Thoracic aorta (tissue), 2 donors: ENCODE measurements at regions not wholly inside any gene's neighbourhood (a gene's known extent, or its start where the extent isn't known, plus 50 kb on each side); places are given as distances from the start of the nearest gene placed in this dataset.

Experiments
- ATAC-seq: fragments of 150-250 bp; one replicate; pipeline ENCODE4 v1.8.0; 2017; ENCODE audit warnings: low read depth; ENCODE audit not compliant: insufficient number of reproducible peaks, low FRiP score
- DNase-seq: peaks from one replicate; pipeline ENCODE4 v3.0.0-alpha.2; 2020; ENCODE audit warnings: low spot score
- H3K27ac ChIP-seq, 2 donors: fragments of 200-600 bp; sonication (generic); 1 replicate in 1 of 2; 2 replicates in 1 of 2; pipeline ENCODE4 v1.5.1; 2016; ENCODE audit warnings: mild to moderate bottlenecking in 2 of 2, moderate library complexity in 2 of 2
- H3K27me3 ChIP-seq: fragments of 200-600 bp; sonication (generic); replicated peaks from 2 replicates; pipeline ENCODE4 v1.6.0; 2016; ENCODE audit warnings: mild to moderate bottlenecking; ENCODE audit not compliant: insufficient read depth
- H3K36me3 ChIP-seq: fragments of 200-600 bp; sonication (generic); one replicate; pipeline ENCODE4 v1.5.1; 2016
- H3K4me1 ChIP-seq, 2 donors: fragments of 200-600 bp; sonication (generic); 1 replicate in 1 of 2; 2 replicates in 1 of 2; pipeline versions ENCODE4 v1.5.1 to v1.6.0; 2016; ENCODE audit warnings: low read depth in 2 of 2, mild to moderate bottlenecking in 1 of 2; ENCODE audit not compliant: control insufficient read depth in 1 of 2
- H3K4me3 ChIP-seq: fragments of 200-600 bp; sonication (generic); 2 replicates; pipeline ENCODE4 v1.5.1; 2016; ENCODE audit warnings: mild to moderate bottlenecking
- H3K9me3 ChIP-seq: fragments of 200-600 bp; sonication (generic); 2 replicates; pipeline ENCODE4 v1.5.1; 2016
- CTCF ChIP-seq: fragments of 200-600 bp; sonication (generic); IDR thresholded peaks from one replicate; pipeline ENCODE4 v1.5.1; 2019; ENCODE audit warnings: antibody characterized with exemption

- no peaks in the 10 kb centered on the region for H3K27me3 ChIP-seq
- no peak for ATAC-seq
Observed at GRCh38 chr5:92494508-92494907, 1086.5 kb downstream of the NR2F1-AS1 start.

DNA sequence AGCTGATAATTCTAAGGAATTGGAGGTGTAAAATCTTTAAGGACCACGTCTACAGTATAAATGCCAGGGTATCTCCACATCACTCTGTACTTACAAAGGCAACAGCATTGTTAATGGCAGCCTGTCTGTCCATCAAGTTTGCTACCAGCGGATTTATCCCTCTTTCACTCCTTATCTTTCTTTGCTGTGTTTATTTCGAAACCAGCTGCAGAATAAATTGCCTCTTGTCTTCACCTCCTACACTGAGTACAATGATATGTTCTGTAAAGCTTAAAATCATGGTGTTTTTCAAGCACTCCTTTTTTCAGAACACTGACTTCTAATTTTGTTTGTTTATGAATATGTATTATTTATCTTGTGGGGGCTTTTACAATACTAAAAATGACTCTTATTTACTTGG is 1088.1 kb downstream of the NR2F1-AS1 start:
- no peaks in the 10 kb centered on the region for H3K27me3 ChIP-seq
- H3K4me3 ChIP-seq: no peak overlapping the region
- no peaks in the 10 kb centered on the region for H3K36me3 ChIP-seq
- DNase-seq (no peak), ATAC-seq (no peak)
- no peaks in the 10 kb centered on the region for H3K9me3 ChIP-seq
- no peaks in the 10 kb centered on the region for H3K4me1 ChIP-seq
- TF ChIP-seq CTCF: no peak
- no peak overlapping the region for H3K27ac ChIP-seq

More at GRCh38 chr5:92494508-92494907, 1086.5 kb downstream of the NR2F1-AS1 start:
- TF ChIP-seq CTCF: no peak
- H3K9me3 ChIP-seq: no peaks in the 10 kb centered on the region
- H3K4me3 ChIP-seq: no peak overlapping the region
- no peaks in the 10 kb centered on the region for H3K4me1 ChIP-seq
- H3K27ac ChIP-seq: no peak overlapping the region
- no peak for DNase-seq
- H3K36me3 ChIP-seq: no peaks in the 10 kb centered on the region

DNA sequence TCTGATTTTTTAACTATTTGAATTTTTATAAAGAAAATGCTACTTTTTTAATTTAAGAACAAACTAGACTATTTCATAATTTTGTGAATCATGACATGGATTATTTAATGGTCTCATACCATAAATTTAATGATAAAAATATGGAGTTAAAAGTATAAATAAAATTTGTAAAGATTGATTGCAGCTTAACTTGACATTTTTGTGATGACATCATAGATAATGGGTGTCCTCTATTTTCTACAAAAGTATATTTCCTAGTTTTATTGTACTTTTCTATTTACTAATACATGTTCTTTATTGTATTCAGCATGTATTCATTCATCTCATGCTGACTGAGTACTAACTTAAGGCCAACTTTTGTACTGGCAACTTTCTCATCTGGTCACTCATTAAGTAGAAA is 1096.5 kb downstream of the NR2F1-AS1 start:
- ATAC-seq: no peak
- Histone ChIP-seq H3K27ac (no peak overlapping the region), H3K36me3 (no peaks in the 10 kb centered on the region), H3K27me3 (no peaks in the 10 kb centered on the region), H3K9me3 (no peaks in the 10 kb centered on the region), H3K4me3 (no peak overlapping the region), H3K4me1 (no peaks in the 10 kb centered on the region)
- no peak for DNase-seq
- TF ChIP-seq CTCF: no peak

DNA sequence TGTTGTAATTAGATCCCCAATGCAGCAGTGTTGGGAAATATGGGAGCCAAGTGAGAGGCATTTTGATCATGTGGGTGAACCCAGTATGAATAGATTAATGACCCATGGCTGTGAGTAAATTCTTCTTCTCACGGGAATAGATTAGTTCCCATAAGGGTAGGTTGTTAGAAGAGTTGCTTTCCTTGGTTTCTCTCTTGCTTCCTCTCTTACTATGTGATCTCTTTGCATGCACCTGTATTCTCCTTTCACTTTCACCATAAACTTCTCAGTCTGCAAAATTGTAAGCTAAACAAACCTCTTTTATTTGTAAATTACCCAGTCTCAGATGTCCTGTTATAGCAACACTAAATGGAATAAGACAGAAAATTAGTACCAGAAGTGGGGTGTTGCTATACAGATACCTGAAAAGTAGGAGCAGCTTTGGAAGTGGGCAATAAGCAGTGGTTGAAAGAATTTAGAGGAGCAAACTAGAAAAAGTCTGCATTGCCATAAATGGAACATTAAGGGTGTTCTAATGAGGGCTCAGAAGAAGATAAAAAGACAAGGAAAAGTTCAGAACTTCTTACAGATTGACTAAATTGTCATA is 1090.0 kb upstream of the ARRDC3 start:
- Histone ChIP-seq H3K27ac (no peak overlapping the region), H3K9me3 (peaks cover 6% of the 10 kb centered on the region), H3K27me3 (no peaks in the 10 kb centered on the region), H3K4me1 (no peaks in the 10 kb centered on the region), H3K36me3 (no peaks in the 10 kb centered on the region), H3K4me3 (no peak overlapping the region)
- no peak for TF ChIP-seq CTCF
- DNase-seq (no peak), ATAC-seq (no peak)

DNA sequence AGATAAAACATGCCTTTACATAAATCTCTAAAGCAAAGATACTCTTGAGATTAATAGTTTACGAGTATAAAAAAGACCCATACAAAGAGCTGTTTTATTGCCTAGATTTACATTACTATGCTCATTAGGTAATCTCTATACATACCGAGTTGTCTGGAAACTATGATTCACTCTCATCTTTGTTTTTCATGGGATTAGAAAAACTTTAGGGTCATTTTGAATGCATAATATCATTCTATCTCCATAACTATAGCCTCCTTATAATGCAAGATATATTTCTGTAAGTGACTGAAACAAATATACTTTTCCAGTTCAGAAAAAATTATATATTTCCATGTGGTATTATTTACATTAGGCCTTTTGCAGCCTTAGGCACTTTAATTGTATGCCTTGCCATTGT is 1088.7 kb upstream of the ARRDC3 start:
- TF ChIP-seq CTCF: no peak
- no peaks in the 10 kb centered on the region for H3K27me3 ChIP-seq

More for the DNA sequence above, 1088.7 kb upstream of the ARRDC3 start:
- H3K4me1 ChIP-seq: no peaks in the 10 kb centered on the region
- H3K27ac ChIP-seq: no peak overlapping the region
- no peak for ATAC-seq
- no peak overlapping the region for H3K4me3 ChIP-seq
- no peaks in the 10 kb centered on the region for H3K36me3 ChIP-seq
- no peak for DNase-seq
- peaks cover 6% of the 10 kb centered on the region for H3K9me3 ChIP-seq
